ENCODE measurements at regions not wholly inside any gene's neighbourhood (a gene's known extent, or its start where the extent isn't known, plus 50 kb on each side); places are given as distances from the start of the nearest gene placed in this dataset.

DNA sequence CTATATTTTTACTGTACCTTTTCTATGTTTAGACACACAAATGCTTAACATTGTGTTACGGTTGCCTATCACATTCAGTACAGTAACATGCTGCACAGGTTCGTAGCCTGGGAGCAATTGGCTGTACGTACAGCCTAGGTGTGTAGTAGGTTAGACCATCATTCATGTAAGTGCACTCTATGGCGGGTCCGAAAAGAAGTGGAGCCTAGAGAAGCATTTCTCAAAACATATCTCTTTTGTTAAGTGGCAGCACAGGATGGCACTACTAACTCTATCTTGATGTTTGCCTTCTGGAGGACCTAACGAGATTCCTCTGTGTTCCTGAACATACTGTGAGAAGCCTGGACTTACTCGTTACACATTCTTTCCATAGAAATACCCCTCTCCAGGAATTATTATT, 132.3 kb upstream of the ADPGK start:
- Mint-ChIP-seq H3K9me3 (no peaks in the 10 kb centered on the region), H3K4me3 (no peak overlapping the region), H3K4me1 (no peaks in the 10 kb centered on the region), H3K27ac (no peak overlapping the region), H3K27me3 (ENCODE audit: low read depth in 3 of 3) (peaks cover 0 to 15% (median 7%) of the 10 kb centered on the region in 3 donors), H3K36me3 (no peaks in the 10 kb centered on the region)
- Histone ChIP-seq H4K20me1 (ENCODE audit: insufficient read depth, low read length) (no peaks in the 10 kb centered on the region), H3K4me3 (replicated peaks in 1 of 3; ENCODE audit: low read depth in 2 of 3, low read length in 3 of 3) (no peak overlapping the region), H3K9ac (ENCODE audit: insufficient read depth, low read length, poor library complexity, severe bottlenecking) (no peak overlapping the region), H3K4me1 (ENCODE audit: control insufficient read depth in 1 of 2, insufficient read depth in 2 of 2, low read length in 2 of 2) (no peaks in the 10 kb centered on the region), H3K79me2 (ENCODE audit: insufficient read depth, low read length) (no peaks in the 10 kb centered on the region), H3K9me3 (replicated peaks in 1 of 2; ENCODE audit: control insufficient read depth in 1 of 2, insufficient read depth in 1 of 2, low read length in 2 of 2) (no peaks in the 10 kb centered on the region), H3K27me3 (ENCODE audit: control insufficient read depth in 2 of 2, insufficient read depth in 2 of 2, low read length in 2 of 2) (peaks cover 0 to 2% of the 10 kb centered on the region in 2 donors), H3K4me2 (replicated peaks; ENCODE audit: extremely low read depth, low read length, poor library complexity, severe bottlenecking) (no peak overlapping the region), H3K36me3 (replicated peaks in 1 of 2; ENCODE audit: control insufficient read depth in 1 of 2, insufficient read depth in 2 of 2, low read length in 2 of 2) (no peaks in the 10 kb centered on the region), H3K27ac (ENCODE audit: low read depth in 1 of 2, low read length in 2 of 2) (no peak overlapping the region), H2AFZ (ENCODE audit: insufficient read depth, low read depth, low read length, poor library complexity, severe bottlenecking) (no peak overlapping the region)
- TF ChIP-seq CTCF (IDR thresholded peaks at IDR 0.05): no peak
- intact Hi-C loops (cut with micrococcal nuclease): no loop called here
- no peak for DNase-seq
- WGBS (ENCODE audit: insufficient coverage): 73% methylated on average over 4 of the region's 7 CpGs

DNA sequence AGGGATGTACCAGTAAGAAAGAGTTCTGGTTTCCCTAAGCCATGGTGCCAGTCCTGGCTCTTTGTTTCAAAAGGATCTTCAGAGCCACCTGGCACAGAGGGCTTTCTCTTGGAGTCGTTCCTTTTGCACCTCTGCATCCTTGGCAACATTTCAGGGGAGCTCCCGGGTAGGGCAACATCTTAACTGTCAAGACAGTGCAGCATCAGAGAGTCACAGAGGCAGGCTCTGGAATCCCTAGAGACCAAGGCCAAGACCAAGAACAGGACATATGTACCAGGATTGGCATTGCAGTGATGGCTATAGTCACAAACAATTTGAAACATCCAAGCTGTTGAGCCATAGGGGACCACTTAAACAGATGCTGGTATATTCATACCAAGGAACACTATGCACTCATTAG, 129.4 kb upstream of the ADPGK start:
- no peak overlapping the region for H3K27ac ChIP-seq (ENCODE audit: low read depth in 1 of 2, low read length in 2 of 2)
- H3K4me2 ChIP-seq (replicated peaks; ENCODE audit: extremely low read depth, low read length, poor library complexity, severe bottlenecking): no peak overlapping the region
- H3K36me3 ChIP-seq (replicated peaks in 1 of 2; ENCODE audit: control insufficient read depth in 1 of 2, insufficient read depth in 2 of 2, low read length in 2 of 2): no peaks in the 10 kb centered on the region
- TF ChIP-seq CTCF (IDR thresholded peaks at IDR 0.05): no peak
- Mint-ChIP-seq H3K9me3 (no peaks in the 10 kb centered on the region), H3K4me3 (no peak overlapping the region), H3K4me1 (no peaks in the 10 kb centered on the region), H3K27me3 (ENCODE audit: low read depth in 3 of 3) (peaks cover 3 to 11% (median 11%) of the 10 kb centered on the region in 3 donors), H3K27ac (no peak overlapping the region), H3K36me3 (no peaks in the 10 kb centered on the region)
- H2AFZ ChIP-seq (ENCODE audit: insufficient read depth, low read depth, low read length, poor library complexity, severe bottlenecking): no peak overlapping the region
- H3K4me3 ChIP-seq (replicated peaks in 1 of 3; ENCODE audit: low read depth in 2 of 3, low read length in 3 of 3): no peak overlapping the region
- peaks cover 0 to 2% of the 10 kb centered on the region in 2 donors for H3K27me3 ChIP-seq (ENCODE audit: control insufficient read depth in 2 of 2, insufficient read depth in 2 of 2, low read length in 2 of 2)
- intact Hi-C loops (cut with micrococcal nuclease): no loop called here
- H3K4me1 ChIP-seq (ENCODE audit: control insufficient read depth in 1 of 2, insufficient read depth in 2 of 2, low read length in 2 of 2): no peaks in the 10 kb centered on the region
- 76% methylated on average over 2 of the region's 2 CpGs for WGBS (ENCODE audit: insufficient coverage)
- H4K20me1 ChIP-seq (ENCODE audit: insufficient read depth, low read length): no peaks in the 10 kb centered on the region
- no peak overlapping the region for H3K9ac ChIP-seq (ENCODE audit: insufficient read depth, low read length, poor library complexity, severe bottlenecking)
- H3K9me3 ChIP-seq (replicated peaks in 1 of 2; ENCODE audit: control insufficient read depth in 1 of 2, insufficient read depth in 1 of 2, low read length in 2 of 2): no peaks in the 10 kb centered on the region
- H3K79me2 ChIP-seq (ENCODE audit: insufficient read depth, low read length): no peaks in the 10 kb centered on the region
- DNase-seq: no peak
